HL-60 (cell line): ENCODE measurements at regions not wholly inside any gene's neighbourhood (a gene's known extent, or its start where the extent isn't known, plus 50 kb on each side); places are given as distances from the start of the nearest gene placed in this dataset.

Experiments used
- DNase-seq, 2 experiments: peaks; one replicate each; pipeline ENCODE4 v3.0.0-alpha.2; 2010 to 2020; ENCODE audit warnings: low read depth in 1 of 2, low spot score in 1 of 2
- H3K27ac ChIP-seq: fragments of 250-450 bp; sonication (Bioruptor Pico); replicated peaks from 2 replicates; pipeline ENCODE4 v1.5.1; 2020; ENCODE audit warnings: mild to moderate bottlenecking, moderate library complexity
- H3K27me3 ChIP-seq: fragments of 250-450 bp; sonication (Bioruptor Pico); 2 replicates; pipeline ENCODE4 v1.5.1; 2021; ENCODE audit warnings: mild to moderate bottlenecking, moderate library complexity; ENCODE audit not compliant: insufficient read depth, poor library complexity, severe bottlenecking
- H3K4me3 ChIP-seq: replicated peaks from 2 replicates; pipeline ENCODE4 v1.5.1; 2011; ENCODE audit warnings: mild to moderate bottlenecking, control low read depth, low read length; ENCODE audit not compliant: insufficient read depth
- CTCF ChIP-seq: IDR thresholded peaks from one replicate; pipeline ENCODE4 v1.5.1; 2011; ENCODE audit warnings: low read length, control low read depth, inconsistent platforms; ENCODE audit not compliant: insufficient read depth
- GABPA ChIP-seq: IDR thresholded peaks from 2 replicates; pipeline ENCODE4 v1.6.1; 2012; ENCODE audit warnings: low read depth
- POLR2AphosphoS5 ChIP-seq: IDR thresholded peaks from 2 replicates; pipeline ENCODE4 v1.6.1; 2012; ENCODE audit warnings: low read depth
- REST ChIP-seq: IDR thresholded peaks from 2 replicates; pipeline ENCODE4 v1.6.1; 2012; ENCODE audit warnings: low read depth; ENCODE audit not compliant: insufficient replicate concordance
- SPI1 ChIP-seq: IDR thresholded peaks from 2 replicates; pipeline ENCODE4 v1.6.1; 2012; ENCODE audit warnings: low read depth, mild to moderate bottlenecking, borderline replicate concordance

- TF ChIP-seq SPI1: no peak
- TF ChIP-seq CTCF: no peak
- no peak for TF ChIP-seq GABPA
- TF ChIP-seq REST: no peak
- H3K27ac ChIP-seq: no peak overlapping the region
- DNase-seq: no peak
- no peaks in the 10 kb centered on the region for H3K27me3 ChIP-seq
- no peak overlapping the region for H3K4me3 ChIP-seq
These were observed 354.2 kb downstream of the FBXO15 start for GRCh38 chr18:73793386-73793785.

GRCh38 chr18:73791081-73791480, 356.6 kb downstream of the FBXO15 start:
- no peaks in the 10 kb centered on the region for H3K27me3 ChIP-seq
- no peak overlapping the region for H3K4me3 ChIP-seq
- H3K27ac ChIP-seq: no peak overlapping the region
- no peak for DNase-seq
- no peak for TF ChIP-seq CTCF
- no peak for TF ChIP-seq GABPA
- no peak for TF ChIP-seq REST
- no peak for TF ChIP-seq SPI1
- TF ChIP-seq POLR2AphosphoS5: no peak

GRCh38 chr18:73790587-73790986, 357.0 kb downstream of the FBXO15 start:
- H3K27me3 ChIP-seq: no peaks in the 10 kb centered on the region
- DNase-seq: no peak
- H3K4me3 ChIP-seq: no peak overlapping the region
- no peak overlapping the region for H3K27ac ChIP-seq
- TF ChIP-seq SPI1: no peak
- no peak for TF ChIP-seq POLR2AphosphoS5
- TF ChIP-seq REST: no peak
- TF ChIP-seq GABPA: no peak
- no peak for TF ChIP-seq CTCF
